ENCODE measurements at regions not wholly inside any gene's neighbourhood (a gene's known extent, or its start where the extent isn't known, plus 50 kb on each side); places are given as distances from the start of the nearest gene placed in this dataset.

- no peak for TF ChIP-seq POLR2AphosphoS5 (IDR thresholded peaks at IDR 0.05; ENCODE audit: borderline replicate concordance, low read depth, low read length)
- TF ChIP-seq EZH2 (IDR thresholded peaks at IDR 0.05), result no peak
These were observed 685.1 kb upstream of the BRINP3 start for GRCh38 chr1:191162762-191163161.
